WERI-Rb-1 (cell line): ENCODE measurements at regions not wholly inside any gene's neighbourhood (a gene's known extent, or its start where the extent isn't known, plus 50 kb on each side); places are given as distances from the start of the nearest gene placed in this dataset.

ENCODE experiments used
- DNase-seq: peaks from one replicate; pipeline ENCODE4 v3.0.0-alpha.2; 2020
- H3K27ac ChIP-seq: fragments of 250-450 bp; sonication (Bioruptor Pico); 2 replicates; pipeline ENCODE4 v1.5.1; 2020; ENCODE audit warnings: mild to moderate bottlenecking, moderate library complexity
- H3K27me3 ChIP-seq: fragments of 250-450 bp; sonication (Bioruptor Pico); 2 replicates; pipeline ENCODE4 v1.5.1; 2021; ENCODE audit warnings: mild to moderate bottlenecking, low read depth, moderate library complexity; ENCODE audit not compliant: insufficient read depth, severe bottlenecking
- H3K36me3 ChIP-seq: fragments of 250-450 bp; sonication (Bioruptor Pico); 2 replicates; pipeline ENCODE4 v1.5.1; 2020; ENCODE audit warnings: mild to moderate bottlenecking, moderate library complexity
- H3K4me3 ChIP-seq: 2 replicates; pipeline ENCODE4 v1.5.1; 2011; ENCODE audit warnings: low read depth, mild to moderate bottlenecking, control low read depth, low read length
- H3K9me3 ChIP-seq: fragments of 250-450 bp; sonication (Bioruptor Pico); 2 replicates; pipeline ENCODE4 v1.5.1; 2021; ENCODE audit warnings: mild to moderate bottlenecking, moderate library complexity; ENCODE audit not compliant: severe bottlenecking
- CTCF ChIP-seq: IDR thresholded peaks from 2 replicates; pipeline ENCODE4 v1.5.1; 2011; ENCODE audit warnings: low read depth, mild to moderate bottlenecking, control low read depth, inconsistent platforms, low read length

GRCh38 chr4:115740806-115741205 is 627.4 kb upstream of the NDST4 start:
- no peak for TF ChIP-seq CTCF
- DNase-seq = no peak
- H3K4me3 ChIP-seq = no peak overlapping the region
- H3K27me3 ChIP-seq = no peaks in the 10 kb centered on the region
- no peak overlapping the region for H3K27ac ChIP-seq
- H3K36me3 ChIP-seq = no peaks in the 10 kb centered on the region
- no peaks in the 10 kb centered on the region for H3K9me3 ChIP-seq

GRCh38 chr4:115729739-115730266 is 616.4 kb upstream of the NDST4 start:
- TF ChIP-seq CTCF = no peak
- Histone ChIP-seq H3K36me3 (no peaks in the 10 kb centered on the region), H3K27me3 (no peaks in the 10 kb centered on the region), H3K9me3 (no peaks in the 10 kb centered on the region), H3K4me3 (no peak overlapping the region), H3K27ac (no peak overlapping the region)
- DNase-seq = no peak

- no peak for DNase-seq
- Histone ChIP-seq H3K36me3 (no peaks in the 10 kb centered on the region), H3K9me3 (no peaks in the 10 kb centered on the region), H3K27ac (no peak overlapping the region), H3K4me3 (no peak overlapping the region), H3K27me3 (no peaks in the 10 kb centered on the region)
- no peak for TF ChIP-seq CTCF
These were observed 610.2 kb upstream of the NDST4 start for GRCh38 chr4:115723621-115724020.

GRCh38 chr4:115720611-115721010 is 607.2 kb upstream of the NDST4 start:
- Histone ChIP-seq H3K27me3 (no peaks in the 10 kb centered on the region), H3K36me3 (no peaks in the 10 kb centered on the region), H3K9me3 (no peaks in the 10 kb centered on the region), H3K4me3 (no peak overlapping the region), H3K27ac (no peak overlapping the region)
- TF ChIP-seq CTCF = no peak
- DNase-seq = no peak

- no peaks in the 10 kb centered on the region for H3K36me3 ChIP-seq
- no peak overlapping the region for H3K4me3 ChIP-seq
- no peak overlapping the region for H3K27ac ChIP-seq
- H3K27me3 ChIP-seq = no peaks in the 10 kb centered on the region
- TF ChIP-seq CTCF = no peak
- H3K9me3 ChIP-seq = no peaks in the 10 kb centered on the region
- no peak for DNase-seq
These were observed 598.2 kb upstream of the NDST4 start for GRCh38 chr4:115711575-115711974.

GRCh38 chr4:115688961-115689360 is 575.5 kb upstream of the NDST4 start:
- Histone ChIP-seq H3K27ac (no peak overlapping the region), H3K9me3 (no peaks in the 10 kb centered on the region), H3K4me3 (no peak overlapping the region), H3K27me3 (no peaks in the 10 kb centered on the region), H3K36me3 (no peaks in the 10 kb centered on the region)
- DNase-seq = no peak
- no peak for TF ChIP-seq CTCF
